Keratinocyte (primary cell): ENCODE measurements at regions not wholly inside any gene's neighbourhood (a gene's known extent, or its start where the extent isn't known, plus 50 kb on each side); places are given as distances from the start of the nearest gene placed in this dataset.

Experiments used
- DNase-seq: peaks from one replicate; pipeline ENCODE4 v3.0.0-alpha.2; 2011; ENCODE audit warnings: low read depth, missing footprints, low spot score
- FAIRE-seq: peaks from 2 replicates; lab custom pipeline; 2011; peaks lifted over from hg19 to GRCh38; lab: Jason Lieb, UNC
- H2AFZ ChIP-seq: 2 replicates; pipeline ENCODE4 v1.6.0; 2012; ENCODE audit warnings: low read length, control low read depth, inconsistent platforms; ENCODE audit not compliant: control insufficient read depth
- H3K27ac ChIP-seq: 2 replicates; pipeline ENCODE4 v1.5.1; 2011; ENCODE audit warnings: low read length; ENCODE audit not compliant: control insufficient read depth, insufficient read depth
- H3K27me3 ChIP-seq: 3 replicates; pipeline ENCODE4 v1.6.0; 2011; ENCODE audit warnings: low read length; ENCODE audit not compliant: control insufficient read depth, insufficient read depth; ENCODE audit errors: extremely low read depth
- H3K36me3 ChIP-seq, 2 experiments: 2 replicates in 1 of 2; 3 replicates in 1 of 2; pipeline ENCODE4 v1.5.1; 2011; ENCODE audit warnings: low read length in 2 of 2, mild to moderate bottlenecking in 1 of 2; ENCODE audit not compliant: control insufficient read depth in 2 of 2, insufficient read depth in 2 of 2; ENCODE audit errors: extremely low read depth in 1 of 2
- H3K4me1 ChIP-seq: 3 replicates; pipeline ENCODE4 v1.5.1; 2011; ENCODE audit warnings: low read length; ENCODE audit not compliant: control insufficient read depth, insufficient read depth; ENCODE audit errors: extremely low read depth
- H3K4me2 ChIP-seq: 3 replicates; pipeline ENCODE4 v1.6.0; 2011; ENCODE audit warnings: low read depth, low read length; ENCODE audit not compliant: control insufficient read depth, insufficient read depth; ENCODE audit errors: extremely low read depth
- H3K4me3 ChIP-seq, 3 experiments: fragments of 200-600 bp in 1 of 3; sonication (generic) in 1 of 3; 2 replicates in 2 of 3; 3 replicates in 1 of 3; pipeline ENCODE4 v1.5.1; 2011 to 2016; ENCODE audit warnings: low read length in 3 of 3, mild to moderate bottlenecking in 3 of 3, control low read depth in 2 of 3, inconsistent platforms in 1 of 3, low read depth in 1 of 3, mixed read lengths in 1 of 3, mixed run types in 1 of 3, moderate library complexity in 1 of 3; ENCODE audit not compliant: control insufficient read depth in 2 of 3, insufficient read depth in 2 of 3; ENCODE audit errors: extremely low read depth in 1 of 3
- H3K79me2 ChIP-seq: 2 replicates; pipeline ENCODE4 v1.6.0; 2012; ENCODE audit warnings: low read length; ENCODE audit not compliant: control insufficient read depth, insufficient read depth
- H3K9ac ChIP-seq: 3 replicates; pipeline ENCODE4 v1.6.0; 2011; ENCODE audit warnings: low read length; ENCODE audit not compliant: control insufficient read depth, insufficient read depth; ENCODE audit errors: extremely low read depth
- H3K9me1 ChIP-seq: 3 replicates; pipeline ENCODE4 v1.6.0; 2011; ENCODE audit warnings: low read length; ENCODE audit not compliant: control insufficient read depth, insufficient read depth; ENCODE audit errors: extremely low read depth
- H3K9me3 ChIP-seq: 2 replicates; pipeline ENCODE4 v1.5.1; 2012; ENCODE audit warnings: low read depth, low read length; ENCODE audit not compliant: control insufficient read depth
- H4K20me1 ChIP-seq: 3 replicates; pipeline ENCODE4 v1.6.0; 2011; ENCODE audit warnings: low read length; ENCODE audit not compliant: control insufficient read depth, insufficient read depth; ENCODE audit errors: extremely low read depth
- CTCF ChIP-seq, 3 experiments: IDR thresholded peaks in 1 of 3; conservative IDR thresholded peaks in 1 of 3; optimal IDR thresholded peaks in 1 of 3; 2 replicates in 2 of 3; 3 replicates in 1 of 3; pipeline versions ENCODE3 to v1.5.1; 2011; ENCODE audit warnings: low read length in 3 of 3, mild to moderate bottlenecking in 3 of 3, moderate library complexity in 2 of 3, control low read depth in 1 of 3, inconsistent platforms in 1 of 3; ENCODE audit not compliant: insufficient read depth in 2 of 3; ENCODE audit errors: extremely low read depth in 1 of 3
- EZH2 ChIP-seq: IDR thresholded peaks from one replicate; pipeline ENCODE4 v1.6.1; 2012; ENCODE audit warnings: inconsistent platforms, mild to moderate bottlenecking, low read length, moderate library complexity
- dilution Hi-C: fragments of 300-500 bp; cut with MboI; formaldehyde crosslinking; loops from one replicate; pipeline ENCODE4 v1.7.0; 2020; ENCODE audit warnings: low sequenced_read_pairs; ENCODE audit not compliant: extremely low pct_ligation_motif_present

GRCh38 chr13:94764576-94765321, 52.4 kb upstream of the SOX21 start:
- no peaks in the 10 kb centered on the region for H3K4me1 ChIP-seq
- H3K9me3 ChIP-seq = no peaks in the 10 kb centered on the region
- no peak for TF ChIP-seq CTCF (optimal IDR thresholded peaks at IDR 0.05 in 1 of 3, IDR thresholded peaks at IDR 0.05 in 1 of 3, conservative IDR thresholded peaks at IDR 0.05 in 1 of 3; ENCODE audit: extremely low read depth in 1 of 3, insufficient read depth in 2 of 3, low read length in 3 of 3)
- no peak for TF ChIP-seq EZH2
- dilution Hi-C loops = no loop called here
- H3K4me3 ChIP-seq = no peak overlapping the region
- FAIRE-seq (no peak), DNase-seq (no peak)
- H3K9ac ChIP-seq = no peak overlapping the region
- H3K27me3 ChIP-seq = no peaks in the 10 kb centered on the region
- H3K9me1 ChIP-seq = no peaks in the 10 kb centered on the region
- H3K4me2 ChIP-seq = no peak overlapping the region
- H3K79me2 ChIP-seq = no peaks in the 10 kb centered on the region
- no peak overlapping the region for H2AFZ ChIP-seq
- no peaks in the 10 kb centered on the region for H4K20me1 ChIP-seq
- H3K27ac ChIP-seq = no peak overlapping the region
- H3K36me3 ChIP-seq = no peaks in the 10 kb centered on the region
